ENCODE measurements at regions not wholly inside any gene's neighbourhood (a gene's known extent, or its start where the extent isn't known, plus 50 kb on each side); places are given as distances from the start of the nearest gene placed in this dataset.
"Not testable (repeated sequence)": the region's sequence is repeated elsewhere in the genome, so short reads cannot be mapped to it uniquely, and the experiment has no call there.

- DNase-seq: no peak
Observed at GRCh38 chr15:25236143-25236860, 202.5 kb downstream of the UBE3A start.

GRCh38 chr15:25236861-25237155 is 202.0 kb downstream of the UBE3A start:
- DNase-seq: no peak

DNA sequence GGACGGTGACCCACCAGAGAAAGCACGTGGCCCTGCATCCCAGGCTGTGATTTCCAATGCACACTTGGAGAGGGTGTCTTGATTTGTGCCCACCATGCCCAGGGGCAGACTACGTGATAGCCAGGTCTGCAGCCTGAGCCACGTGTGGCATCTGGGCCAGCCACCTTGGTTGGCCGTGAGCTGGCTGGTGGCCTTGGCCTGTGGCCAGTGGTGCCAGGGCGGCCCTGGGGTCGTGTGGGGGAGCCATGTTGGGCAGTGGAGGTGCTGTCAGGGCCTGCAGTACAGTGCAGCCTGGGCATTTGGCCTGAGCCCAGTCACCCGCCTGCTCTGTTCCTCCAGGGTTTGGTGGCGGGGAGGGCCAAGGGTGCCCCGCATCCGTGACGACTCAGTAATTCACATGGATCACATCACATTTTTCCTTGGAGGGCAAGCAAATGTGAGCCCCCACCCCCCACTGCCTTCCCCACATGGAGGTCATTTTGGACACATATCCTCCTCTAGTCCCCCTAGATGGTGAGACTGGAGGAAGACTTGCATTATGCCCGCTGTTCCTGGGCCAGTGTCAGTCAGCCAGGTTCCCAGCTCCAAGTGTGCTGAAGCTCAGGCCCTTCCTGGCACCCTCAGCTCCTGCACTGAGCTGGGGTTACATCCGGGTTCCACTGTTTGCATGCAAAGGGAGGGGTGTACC is 201.4 kb downstream of the UBE3A start:
- no peak for DNase-seq

- no peak for DNase-seq
Observed at GRCh38 chr15:25238126-25238525, 200.7 kb downstream of the UBE3A start.

- DNase-seq: no peak
Observed at GRCh38 chr15:25238716-25239470, 199.9 kb downstream of the UBE3A start.

GRCh38 chr15:25239471-25240345 is 199.1 kb downstream of the UBE3A start:
- no peak for DNase-seq

DNA sequence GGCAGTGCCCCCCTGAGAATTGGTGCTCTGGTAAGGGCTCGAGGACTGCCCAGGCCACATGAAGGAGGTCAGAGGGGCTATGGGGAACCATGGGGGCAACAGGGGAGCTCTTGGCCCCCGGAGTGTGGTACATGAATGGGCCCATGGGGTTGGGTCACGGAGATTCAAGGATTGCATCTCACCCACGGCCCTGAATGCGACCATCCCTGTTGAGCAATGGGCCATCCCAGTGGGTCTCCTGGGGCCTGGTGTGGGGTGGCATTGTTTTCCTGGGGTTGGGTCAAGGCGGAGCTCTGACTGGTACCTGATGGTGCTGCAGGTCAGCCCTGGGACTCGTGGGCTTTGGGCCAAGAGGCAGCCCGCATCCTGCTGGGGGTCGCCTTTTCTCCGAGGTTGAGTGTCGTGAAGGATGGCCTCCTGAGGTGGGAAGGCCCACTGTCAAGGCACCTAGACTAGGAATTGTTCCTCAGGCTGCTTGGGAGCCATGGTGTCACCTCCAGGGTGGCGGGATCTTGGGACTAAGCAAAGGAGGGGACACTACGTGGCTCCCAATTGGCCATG is 198.3 kb downstream of the UBE3A start:
- no peak for DNase-seq

GRCh38 chr15:25241241-25241801 is 197.5 kb downstream of the UBE3A start:
- no peak for DNase-seq

DNA sequence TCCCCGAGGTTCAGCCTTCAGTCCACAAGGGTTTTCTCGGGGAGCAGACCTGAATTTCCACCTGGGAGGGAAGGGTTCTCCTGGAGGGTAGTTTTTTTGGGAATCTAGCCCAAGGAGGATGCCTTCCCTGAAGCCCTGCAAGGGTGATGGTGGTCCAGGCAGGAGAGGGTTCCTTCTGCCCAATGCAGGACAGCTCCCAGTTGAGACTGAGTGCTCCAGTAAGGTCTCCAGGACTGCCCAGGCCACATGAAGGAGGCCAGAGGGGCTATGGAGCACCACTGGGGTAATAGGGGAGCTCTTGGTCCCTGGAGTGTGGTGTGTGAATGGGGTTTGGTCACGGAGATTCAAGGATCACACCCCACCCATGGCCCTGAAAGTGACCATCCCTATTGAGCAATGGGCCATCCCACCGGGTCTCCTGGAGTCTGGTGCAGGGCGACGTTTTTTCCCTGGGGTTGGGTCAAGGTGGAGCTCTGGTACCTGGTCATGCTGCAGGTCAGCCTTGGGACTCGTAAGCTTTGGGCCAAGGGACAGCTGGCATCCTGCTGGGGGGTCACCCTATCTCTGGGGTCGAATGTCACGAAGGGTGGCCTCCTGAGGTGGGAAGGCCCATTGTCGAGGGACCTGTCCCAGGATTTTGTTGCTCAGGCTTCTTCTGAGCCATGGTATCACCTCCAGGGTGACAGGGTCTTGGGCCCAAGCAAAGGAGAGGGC is 196.5 kb downstream of the UBE3A start:
- DNase-seq: no peak

DNA sequence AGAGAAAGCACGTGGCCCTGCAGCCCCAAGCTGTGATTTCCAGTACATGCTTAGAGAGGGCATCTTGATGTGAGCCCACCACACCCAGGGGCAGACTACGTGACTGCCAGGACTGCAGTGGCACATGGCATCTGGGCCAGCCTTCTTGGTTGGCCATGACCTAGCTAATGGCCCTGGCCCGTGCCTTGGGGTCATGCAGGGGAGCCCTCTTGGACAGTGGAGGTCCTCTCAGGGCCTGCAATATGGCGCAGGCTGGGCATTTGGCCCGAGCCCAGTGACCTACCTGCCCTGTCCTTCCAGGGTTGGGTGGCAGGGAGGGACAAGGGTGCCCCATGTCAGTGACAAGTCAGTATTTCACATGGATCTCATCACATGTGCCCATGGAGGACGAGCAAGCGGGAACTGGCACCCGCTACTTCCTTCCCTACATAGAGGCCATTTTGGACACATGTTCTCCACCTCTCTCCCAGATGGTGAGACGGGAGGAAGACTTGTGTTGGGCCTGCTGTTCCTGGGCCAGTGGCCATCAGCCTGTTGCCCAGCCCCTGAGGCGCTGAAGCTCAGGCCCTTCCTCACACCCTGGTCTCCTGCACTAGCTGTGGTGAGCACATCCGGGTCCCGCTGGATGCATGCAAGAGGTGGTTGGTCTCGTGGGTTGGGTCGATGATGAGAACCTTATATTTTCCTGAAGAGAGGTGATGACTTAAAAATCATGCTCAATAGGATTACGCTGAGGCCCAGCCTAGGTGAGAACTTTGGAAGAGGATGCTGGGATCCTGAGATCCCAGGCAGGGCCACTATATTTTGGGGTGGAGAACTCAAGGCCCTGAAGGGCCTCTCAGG is 195.6 kb downstream of the UBE3A start:
- DNase-seq: no peak

DNA sequence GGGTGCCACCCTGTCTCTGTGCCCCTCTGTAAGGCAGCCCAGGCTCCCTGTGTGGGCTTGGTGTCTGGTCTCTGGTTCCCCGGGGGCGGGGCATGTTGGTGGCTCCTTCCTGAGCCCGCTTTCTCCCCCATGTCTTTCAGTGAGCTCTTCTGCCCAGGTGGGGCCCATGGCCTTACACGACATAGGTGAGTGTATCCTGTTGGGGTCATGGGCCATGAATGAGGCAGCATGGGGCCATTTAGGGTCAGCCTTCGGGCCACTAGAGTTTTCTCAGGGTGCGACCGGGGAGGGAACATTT is 195.1 kb downstream of the UBE3A start:
- DNase-seq: no peak

- DNase-seq: no peak
Observed at GRCh38 chr15:25244731-25245585, 193.9 kb downstream of the UBE3A start.

- DNase-seq: no peak
Observed at GRCh38 chr15:25245801-25246622, 192.8 kb downstream of the UBE3A start.

GRCh38 chr15:25246641-25247406 is 192.0 kb downstream of the UBE3A start:
- DNase-seq: no peak

GRCh38 chr15:25247407-25248038 is 191.3 kb downstream of the UBE3A start:
- DNase-seq: no peak

GRCh38 chr15:25248087-25248486 is 190.7 kb downstream of the UBE3A start:
- not testable (repeated sequence) for DNase-seq

GRCh38 chr15:25248583-25249235 is 190.1 kb downstream of the UBE3A start:
- DNase-seq: no peak

Measured in stimulated activated naive CD4-positive, alpha-beta T cell treated with Interleukin-2 at 50 U/mL for 16 hours (primary cell).